GM23338 (cell line): ENCODE measurements at regions not wholly inside any gene's neighbourhood (a gene's known extent, or its start where the extent isn't known, plus 50 kb on each side); places are given as distances from the start of the nearest gene placed in this dataset.

ENCODE experiments used
- CREB1 ChIP-seq: fragments of 250-450 bp; sonication (Bioruptor Pico); IDR thresholded peaks from 2 replicates; pipeline ENCODE4 v1.5.0; 2020; ENCODE audit warnings: low read depth, mild to moderate bottlenecking, moderate library complexity
- EZH2 ChIP-seq: fragments of 200-600 bp; sonication (generic); IDR thresholded peaks from one replicate; pipeline ENCODE4 v1.8.0; 2017; ENCODE audit warnings: antibody characterized with exemption, mild to moderate bottlenecking, low read depth; ENCODE audit not compliant: unreplicated experiment
- EZH2phosphoT487 ChIP-seq: fragments of 200-600 bp; sonication (generic); IDR thresholded peaks from one replicate; pipeline ENCODE4 v1.8.1; 2018; ENCODE audit warnings: antibody characterized with exemption; ENCODE audit not compliant: unreplicated experiment
- JUNB ChIP-seq: IDR thresholded peaks from one replicate; pipeline ENCODE4 v1.6.1; 2016; ENCODE audit warnings: antibody characterized with exemption; ENCODE audit not compliant: unreplicated experiment
- NANOG ChIP-seq: IDR thresholded peaks from 2 replicates; pipeline ENCODE4 v1.6.1; 2016; ENCODE audit warnings: antibody characterized with exemption, borderline replicate concordance
- POLR2AphosphoS5 ChIP-seq: IDR thresholded peaks from 2 replicates; pipeline ENCODE4 v1.6.1; 2016; ENCODE audit warnings: antibody characterized with exemption, low read depth
- STAT1 ChIP-seq: IDR thresholded peaks from one replicate; pipeline ENCODE4 v1.6.1; 2016; ENCODE audit warnings: antibody characterized with exemption; ENCODE audit not compliant: unreplicated experiment
- ZNF114 ChIP-seq: fragments of 250-450 bp; sonication (Bioruptor Pico); IDR thresholded peaks from 2 replicates; pipeline ENCODE4 v1.5.0; 2020; ENCODE audit warnings: mild to moderate bottlenecking, moderate library complexity
- ZNF331 ChIP-seq: fragments of 250-450 bp; sonication (Bioruptor Pico); IDR thresholded peaks from 2 replicates; pipeline ENCODE4 v1.5.0; 2020; ENCODE audit warnings: low read depth, mild to moderate bottlenecking, moderate library complexity
- TF ChIP-seq, protein P1 (sequence below), 2 experiments: fragments of 200-600 bp in 1 of 2; sonication (generic) in 1 of 2; conservative IDR thresholded peaks; 2 replicates each; pipeline versions ENCODE4 v1.5.1 to v1.6.1; 2016 to 2017; ENCODE audit warnings: antibody characterized with exemption in 2 of 2, low read depth in 2 of 2, mild to moderate bottlenecking in 2 of 2, moderate library complexity in 1 of 2
- TF ChIP-seq, protein P2 (sequence below): IDR thresholded peaks from one replicate; pipeline ENCODE4 v1.6.1; 2018; ENCODE audit warnings: antibody characterized with exemption; ENCODE audit not compliant: unreplicated experiment
- TF ChIP-seq, protein P3 (sequence below): IDR thresholded peaks from 2 replicates; pipeline ENCODE4 v1.6.1; 2016; ENCODE audit warnings: antibody characterized with exemption
- TF ChIP-seq, protein P4 (sequence below): fragments of 250-450 bp; sonication (Bioruptor Pico); IDR thresholded peaks from 2 replicates; pipeline ENCODE4 v1.5.0; 2020; ENCODE audit warnings: mild to moderate bottlenecking, moderate library complexity

DNA sequence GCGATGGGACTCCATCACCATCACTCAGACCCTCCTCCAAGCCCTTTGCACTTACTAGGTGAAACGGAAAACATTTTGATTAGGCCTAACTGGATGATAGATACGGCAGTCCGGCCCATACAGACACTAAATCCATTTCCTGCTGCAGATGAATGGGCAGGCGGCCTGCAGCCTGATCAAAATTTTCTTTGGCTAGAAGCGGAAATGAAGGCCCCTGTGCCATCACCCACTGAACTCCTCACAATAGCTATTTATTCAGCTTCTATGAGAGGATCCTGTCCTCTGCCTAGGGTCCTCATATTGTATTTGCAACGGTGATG lies 200.5 kb downstream of the OMA1 start:
- TF ChIP-seq, protein P1, sequence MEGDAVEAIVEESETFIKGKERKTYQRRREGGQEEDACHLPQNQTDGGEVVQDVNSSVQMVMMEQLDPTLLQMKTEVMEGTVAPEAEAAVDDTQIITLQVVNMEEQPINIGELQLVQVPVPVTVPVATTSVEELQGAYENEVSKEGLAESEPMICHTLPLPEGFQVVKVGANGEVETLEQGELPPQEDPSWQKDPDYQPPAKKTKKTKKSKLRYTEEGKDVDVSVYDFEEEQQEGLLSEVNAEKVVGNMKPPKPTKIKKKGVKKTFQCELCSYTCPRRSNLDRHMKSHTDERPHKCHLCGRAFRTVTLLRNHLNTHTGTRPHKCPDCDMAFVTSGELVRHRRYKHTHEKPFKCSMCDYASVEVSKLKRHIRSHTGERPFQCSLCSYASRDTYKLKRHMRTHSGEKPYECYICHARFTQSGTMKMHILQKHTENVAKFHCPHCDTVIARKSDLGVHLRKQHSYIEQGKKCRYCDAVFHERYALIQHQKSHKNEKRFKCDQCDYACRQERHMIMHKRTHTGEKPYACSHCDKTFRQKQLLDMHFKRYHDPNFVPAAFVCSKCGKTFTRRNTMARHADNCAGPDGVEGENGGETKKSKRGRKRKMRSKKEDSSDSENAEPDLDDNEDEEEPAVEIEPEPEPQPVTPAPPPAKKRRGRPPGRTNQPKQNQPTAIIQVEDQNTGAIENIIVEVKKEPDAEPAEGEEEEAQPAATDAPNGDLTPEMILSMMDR (conservative IDR thresholded peaks at IDR 0.05; ENCODE audit: low read depth in 2 of 2) = no peak
- TF ChIP-seq EZH2 (no peak), POLR2AphosphoS5 (no peak), JUNB (no peak), EZH2phosphoT487 (no peak), ZNF331 (no peak), CREB1 (no peak), ZNF114 (CRISPR knock-in tag) (no peak), STAT1 (no peak), NANOG (no peak)
- TF ChIP-seq, protein P2, sequence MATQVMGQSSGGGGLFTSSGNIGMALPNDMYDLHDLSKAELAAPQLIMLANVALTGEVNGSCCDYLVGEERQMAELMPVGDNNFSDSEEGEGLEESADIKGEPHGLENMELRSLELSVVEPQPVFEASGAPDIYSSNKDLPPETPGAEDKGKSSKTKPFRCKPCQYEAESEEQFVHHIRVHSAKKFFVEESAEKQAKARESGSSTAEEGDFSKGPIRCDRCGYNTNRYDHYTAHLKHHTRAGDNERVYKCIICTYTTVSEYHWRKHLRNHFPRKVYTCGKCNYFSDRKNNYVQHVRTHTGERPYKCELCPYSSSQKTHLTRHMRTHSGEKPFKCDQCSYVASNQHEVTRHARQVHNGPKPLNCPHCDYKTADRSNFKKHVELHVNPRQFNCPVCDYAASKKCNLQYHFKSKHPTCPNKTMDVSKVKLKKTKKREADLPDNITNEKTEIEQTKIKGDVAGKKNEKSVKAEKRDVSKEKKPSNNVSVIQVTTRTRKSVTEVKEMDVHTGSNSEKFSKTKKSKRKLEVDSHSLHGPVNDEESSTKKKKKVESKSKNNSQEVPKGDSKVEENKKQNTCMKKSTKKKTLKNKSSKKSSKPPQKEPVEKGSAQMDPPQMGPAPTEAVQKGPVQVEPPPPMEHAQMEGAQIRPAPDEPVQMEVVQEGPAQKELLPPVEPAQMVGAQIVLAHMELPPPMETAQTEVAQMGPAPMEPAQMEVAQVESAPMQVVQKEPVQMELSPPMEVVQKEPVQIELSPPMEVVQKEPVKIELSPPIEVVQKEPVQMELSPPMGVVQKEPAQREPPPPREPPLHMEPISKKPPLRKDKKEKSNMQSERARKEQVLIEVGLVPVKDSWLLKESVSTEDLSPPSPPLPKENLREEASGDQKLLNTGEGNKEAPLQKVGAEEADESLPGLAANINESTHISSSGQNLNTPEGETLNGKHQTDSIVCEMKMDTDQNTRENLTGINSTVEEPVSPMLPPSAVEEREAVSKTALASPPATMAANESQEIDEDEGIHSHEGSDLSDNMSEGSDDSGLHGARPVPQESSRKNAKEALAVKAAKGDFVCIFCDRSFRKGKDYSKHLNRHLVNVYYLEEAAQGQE = no peak
- TF ChIP-seq, protein P3, sequence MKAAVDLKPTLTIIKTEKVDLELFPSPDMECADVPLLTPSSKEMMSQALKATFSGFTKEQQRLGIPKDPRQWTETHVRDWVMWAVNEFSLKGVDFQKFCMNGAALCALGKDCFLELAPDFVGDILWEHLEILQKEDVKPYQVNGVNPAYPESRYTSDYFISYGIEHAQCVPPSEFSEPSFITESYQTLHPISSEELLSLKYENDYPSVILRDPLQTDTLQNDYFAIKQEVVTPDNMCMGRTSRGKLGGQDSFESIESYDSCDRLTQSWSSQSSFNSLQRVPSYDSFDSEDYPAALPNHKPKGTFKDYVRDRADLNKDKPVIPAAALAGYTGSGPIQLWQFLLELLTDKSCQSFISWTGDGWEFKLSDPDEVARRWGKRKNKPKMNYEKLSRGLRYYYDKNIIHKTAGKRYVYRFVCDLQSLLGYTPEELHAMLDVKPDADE = no peak
- TF ChIP-seq, protein P4, sequence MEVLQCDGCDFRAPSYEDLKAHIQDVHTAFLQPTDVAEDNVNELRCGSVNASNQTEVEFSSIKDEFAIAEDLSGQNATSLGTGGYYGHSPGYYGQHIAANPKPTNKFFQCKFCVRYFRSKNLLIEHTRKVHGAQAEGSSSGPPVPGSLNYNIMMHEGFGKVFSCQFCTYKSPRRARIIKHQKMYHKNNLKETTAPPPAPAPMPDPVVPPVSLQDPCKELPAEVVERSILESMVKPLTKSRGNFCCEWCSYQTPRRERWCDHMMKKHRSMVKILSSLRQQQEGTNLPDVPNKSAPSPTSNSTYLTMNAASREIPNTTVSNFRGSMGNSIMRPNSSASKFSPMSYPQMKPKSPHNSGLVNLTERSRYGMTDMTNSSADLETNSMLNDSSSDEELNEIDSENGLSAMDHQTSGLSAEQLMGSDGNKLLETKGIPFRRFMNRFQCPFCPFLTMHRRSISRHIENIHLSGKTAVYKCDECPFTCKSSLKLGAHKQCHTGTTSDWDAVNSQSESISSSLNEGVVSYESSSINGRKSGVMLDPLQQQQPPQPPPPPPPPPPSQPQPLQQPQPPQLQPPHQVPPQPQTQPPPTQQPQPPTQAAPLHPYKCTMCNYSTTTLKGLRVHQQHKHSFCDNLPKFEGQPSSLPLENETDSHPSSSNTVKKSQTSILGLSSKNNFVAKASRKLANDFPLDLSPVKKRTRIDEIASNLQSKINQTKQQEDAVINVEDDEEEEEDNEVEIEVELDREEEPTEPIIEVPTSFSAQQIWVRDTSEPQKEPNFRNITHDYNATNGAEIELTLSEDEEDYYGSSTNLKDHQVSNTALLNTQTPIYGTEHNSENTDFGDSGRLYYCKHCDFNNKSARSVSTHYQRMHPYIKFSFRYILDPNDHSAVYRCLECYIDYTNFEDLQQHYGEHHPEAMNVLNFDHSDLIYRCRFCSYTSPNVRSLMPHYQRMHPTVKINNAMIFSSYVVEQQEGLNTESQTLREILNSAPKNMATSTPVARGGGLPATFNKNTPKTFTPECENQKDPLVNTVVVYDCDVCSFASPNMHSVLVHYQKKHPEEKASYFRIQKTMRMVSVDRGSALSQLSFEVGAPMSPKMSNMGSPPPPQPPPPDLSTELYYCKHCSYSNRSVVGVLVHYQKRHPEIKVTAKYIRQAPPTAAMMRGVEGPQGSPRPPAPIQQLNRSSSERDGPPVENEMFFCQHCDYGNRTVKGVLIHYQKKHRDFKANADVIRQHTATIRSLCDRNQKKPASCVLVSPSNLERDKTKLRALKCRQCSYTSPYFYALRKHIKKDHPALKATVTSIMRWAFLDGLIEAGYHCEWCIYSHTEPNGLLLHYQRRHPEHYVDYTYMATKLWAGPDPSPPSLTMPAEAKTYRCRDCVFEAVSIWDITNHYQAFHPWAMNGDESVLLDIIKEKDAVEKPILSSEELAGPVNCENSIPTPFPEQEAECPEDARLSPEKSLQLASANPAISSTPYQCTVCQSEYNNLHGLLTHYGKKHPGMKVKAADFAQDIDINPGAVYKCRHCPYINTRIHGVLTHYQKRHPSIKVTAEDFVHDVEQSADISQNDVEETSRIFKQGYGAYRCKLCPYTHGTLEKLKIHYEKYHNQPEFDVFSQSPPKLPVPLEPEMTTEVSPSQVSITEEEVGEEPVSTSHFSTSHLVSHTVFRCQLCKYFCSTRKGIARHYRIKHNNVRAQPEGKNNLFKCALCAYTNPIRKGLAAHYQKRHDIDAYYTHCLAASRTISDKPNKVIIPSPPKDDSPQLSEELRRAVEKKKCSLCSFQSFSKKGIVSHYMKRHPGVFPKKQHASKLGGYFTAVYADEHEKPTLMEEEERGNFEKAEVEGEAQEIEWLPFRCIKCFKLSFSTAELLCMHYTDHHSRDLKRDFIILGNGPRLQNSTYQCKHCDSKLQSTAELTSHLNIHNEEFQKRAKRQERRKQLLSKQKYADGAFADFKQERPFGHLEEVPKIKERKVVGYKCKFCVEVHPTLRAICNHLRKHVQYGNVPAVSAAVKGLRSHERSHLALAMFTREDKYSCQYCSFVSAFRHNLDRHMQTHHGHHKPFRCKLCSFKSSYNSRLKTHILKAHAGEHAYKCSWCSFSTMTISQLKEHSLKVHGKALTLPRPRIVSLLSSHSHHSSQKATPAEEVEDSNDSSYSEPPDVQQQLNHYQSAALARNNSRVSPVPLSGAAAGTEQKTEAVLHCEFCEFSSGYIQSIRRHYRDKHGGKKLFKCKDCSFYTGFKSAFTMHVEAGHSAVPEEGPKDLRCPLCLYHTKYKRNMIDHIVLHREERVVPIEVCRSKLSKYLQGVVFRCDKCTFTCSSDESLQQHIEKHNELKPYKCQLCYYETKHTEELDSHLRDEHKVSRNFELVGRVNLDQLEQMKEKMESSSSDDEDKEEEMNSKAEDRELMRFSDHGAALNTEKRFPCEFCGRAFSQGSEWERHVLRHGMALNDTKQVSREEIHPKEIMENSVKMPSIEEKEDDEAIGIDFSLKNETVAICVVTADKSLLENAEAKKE (CRISPR knock-in tag) = no peak
